GM13976 (cell line): ENCODE measurements at regions not wholly inside any gene's neighbourhood (a gene's known extent, or its start where the extent isn't known, plus 50 kb on each side); places are given as distances from the start of the nearest gene placed in this dataset.

Experiments
- DNase-seq: peaks from one replicate; pipeline ENCODE4 v3.0.0; 2012; ENCODE audit warnings: low spot score
- CTCF ChIP-seq: IDR thresholded peaks from 2 replicates; pipeline ENCODE4 v1.5.1; 2012; ENCODE audit warnings: borderline replicate concordance, mild to moderate bottlenecking; ENCODE audit not compliant: insufficient read depth; ENCODE audit errors: extremely low read depth, missing control alignments, control extremely low read depth
- in situ Hi-C: fragments of 300-500 bp; cut with MboI; formaldehyde crosslinking; loops from one replicate; pipeline ENCODE4 v1.12.0; 2022; ENCODE audit warnings: low sequenced_read_pairs, mixed read lengths, inconsistent platforms; ENCODE audit not compliant: unreplicated experiment

DNA sequence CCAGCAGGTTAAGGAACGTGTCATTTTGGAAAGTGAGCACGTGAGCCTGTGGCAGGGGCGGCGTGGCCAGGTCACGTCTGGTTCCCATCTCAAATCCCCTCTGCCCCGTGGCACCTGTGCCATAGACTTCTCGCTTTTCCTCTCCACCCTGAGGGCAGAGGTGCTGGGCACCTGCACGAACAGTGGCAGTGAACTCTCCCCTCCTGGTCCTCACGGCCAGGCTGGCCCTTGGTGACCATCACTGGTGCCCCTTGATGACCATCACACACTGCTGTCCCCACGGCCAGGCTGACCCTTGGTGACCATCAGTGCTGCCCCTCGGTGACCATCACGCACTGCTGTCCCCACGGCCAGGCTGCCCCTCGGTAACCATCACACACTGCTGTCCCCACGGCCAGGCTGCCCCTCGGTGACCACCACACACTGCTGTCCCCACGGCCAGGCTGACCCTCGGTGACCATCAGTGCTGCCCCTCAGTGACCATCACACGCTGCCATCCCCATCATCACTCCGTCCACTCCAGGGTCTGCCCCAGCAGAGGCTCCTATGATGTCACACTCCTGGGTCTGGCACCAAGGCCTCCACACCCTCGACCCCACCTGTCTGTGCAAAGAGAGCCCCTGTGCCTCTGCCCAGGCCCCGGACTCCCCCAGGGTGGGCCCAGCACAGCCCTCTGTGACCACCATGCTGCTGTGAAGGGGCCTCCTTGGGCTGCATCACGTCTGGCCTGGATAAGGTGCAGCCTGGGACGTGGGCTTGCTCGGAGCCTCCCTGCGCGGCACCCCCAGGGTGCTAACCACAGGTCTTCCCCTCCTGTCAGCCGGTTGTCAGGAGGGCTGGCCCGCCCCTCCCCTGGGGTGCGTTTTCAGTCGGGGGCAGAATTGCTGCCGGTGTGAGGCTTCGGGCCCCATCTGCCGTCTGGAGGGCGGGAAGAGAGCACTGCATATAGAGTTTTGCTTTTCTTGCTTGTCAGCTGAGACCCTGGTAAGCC, 738.6 kb downstream of the BRD1 start:
- DNase-seq: no peak
- in situ Hi-C loops: no loop called here
- no peak for TF ChIP-seq CTCF

DNA sequence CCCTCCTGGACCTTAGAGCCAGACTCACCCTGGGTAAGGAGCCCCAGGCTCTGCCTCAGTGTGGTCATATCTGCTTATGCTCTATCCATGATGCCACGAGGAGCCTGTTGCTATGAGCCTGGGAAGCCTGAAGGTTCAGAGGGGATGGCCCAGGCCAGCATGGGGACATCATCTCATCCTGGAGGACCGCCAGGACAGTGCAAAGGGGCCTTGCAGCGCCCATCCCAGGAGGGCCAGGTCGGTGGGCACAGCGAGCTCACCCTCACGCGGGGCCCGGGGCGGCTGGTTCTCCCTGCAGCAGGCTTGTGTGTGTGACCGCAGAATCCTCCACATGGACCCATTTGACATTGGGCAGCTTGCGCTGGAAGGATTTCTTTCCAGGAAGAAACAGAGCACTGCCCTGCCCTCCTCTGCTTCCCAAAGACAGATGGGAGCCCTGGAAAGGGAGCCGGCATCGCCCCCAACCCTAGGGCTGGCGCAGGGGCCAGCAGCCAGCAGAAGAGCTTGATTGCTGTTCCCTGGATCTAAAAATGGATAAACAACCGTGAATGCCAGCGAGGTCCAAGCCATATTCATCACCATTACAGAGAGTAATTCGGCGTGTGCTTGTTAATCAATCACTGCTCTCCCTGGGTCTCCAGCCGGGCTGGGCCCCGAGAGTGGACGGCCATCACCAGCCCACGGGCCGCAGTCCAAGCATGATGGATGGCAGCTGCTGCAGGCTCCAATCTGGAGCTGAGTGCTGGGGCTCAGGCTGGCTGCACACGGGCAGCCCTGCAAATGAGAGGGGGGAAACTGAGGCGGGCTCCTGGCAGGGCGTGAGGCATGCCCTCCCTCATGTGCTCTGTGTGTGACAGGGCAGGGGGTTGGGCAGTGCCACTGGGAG, 739.7 kb downstream of the BRD1 start:
- DNase-seq: no peak
- TF ChIP-seq CTCF: no peak
- in situ Hi-C loops: no loop called here

- in situ Hi-C loops: no loop called here
- DNase-seq: no peak
- no peak for TF ChIP-seq CTCF
These were observed 740.5 kb downstream of the BRD1 start for GRCh38 chr22:49087198-49087597.

- no peak for DNase-seq
- in situ Hi-C loops: no loop called here
- no peak for TF ChIP-seq CTCF
These were observed 741.0 kb downstream of the BRD1 start for GRCh38 chr22:49086606-49087157.

DNA sequence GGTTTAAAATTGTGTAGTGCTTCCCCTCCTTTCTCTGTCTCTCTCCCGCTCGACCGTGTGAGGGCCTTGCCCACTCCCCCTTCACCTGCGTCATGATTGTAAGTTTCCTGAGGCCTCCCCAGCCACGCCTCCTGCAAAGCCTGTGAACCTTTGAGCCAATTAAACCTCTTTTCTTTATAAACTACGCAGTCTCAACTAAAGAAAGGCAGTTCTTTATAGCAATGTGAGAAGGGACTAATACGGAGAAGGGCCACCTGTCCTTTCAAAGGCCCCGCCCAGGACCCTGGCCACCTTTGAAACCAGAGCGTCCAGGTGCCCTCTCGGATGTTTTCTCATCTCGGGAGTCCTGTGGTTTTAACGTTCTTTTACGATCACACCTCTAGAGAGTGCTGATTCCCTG, 741.5 kb downstream of the BRD1 start:
- in situ Hi-C loops: no loop called here
- no peak for TF ChIP-seq CTCF
- no peak for DNase-seq

DNA sequence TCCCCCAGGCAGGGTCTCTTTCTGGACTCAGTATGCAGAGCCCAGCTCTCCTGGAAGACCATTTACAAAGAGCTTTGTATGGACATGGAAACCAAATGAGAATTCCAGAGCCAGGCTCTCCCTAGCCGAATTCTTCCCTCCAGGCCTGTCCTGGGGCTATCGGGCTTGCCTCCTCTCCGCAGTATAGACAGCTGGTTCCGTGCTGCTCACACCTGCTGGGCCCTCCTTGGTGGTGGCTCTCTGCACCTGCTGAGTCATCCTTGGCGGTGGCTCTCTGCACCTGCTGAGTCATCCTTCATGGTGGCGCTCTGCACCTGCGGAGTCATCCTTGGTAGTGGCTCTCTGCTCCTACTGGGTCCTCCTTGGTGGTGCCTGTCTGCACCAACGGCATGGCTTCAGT, 743.5 kb downstream of the BRD1 start:
- no peak for TF ChIP-seq CTCF
- DNase-seq: no peak
- in situ Hi-C loops: no loop called here
